WTC11 (cell line): ENCODE measurements at regions not wholly inside any gene's neighbourhood (a gene's known extent, or its start where the extent isn't known, plus 50 kb on each side); places are given as distances from the start of the nearest gene placed in this dataset.
A peak's percentile ranks its signal among the peaks of the same experiment; 100 is the strongest.

ENCODE experiments used
- ATAC-seq: fragments of 200-7000 bp; cut with Tn5 transposase; 2 replicates; pipeline ENCODE4 v1.10.0; 2021; ENCODE audit warnings: mild to moderate bottlenecking, moderate library complexity
- CTCF ChIA-PET: fragments of 300-600 bp; sonication (Branson Sonifier 250); formaldehyde crosslinking; loops from one replicate; lab custom pipeline; 2021; ENCODE audit warnings: antibody characterized with exemption; lab: Charles Lee
- POLR2A ChIA-PET: fragments of 350-600 bp; sonication (Branson Sonifier 250); formaldehyde crosslinking; loops from one replicate; lab custom pipeline; 2021; ENCODE audit warnings: antibody characterized with exemption; lab: Charles Lee
- DNase-seq: peaks from one replicate; pipeline ENCODE4 v3.0.0; 2021; ENCODE audit warnings: low spot score
- H3K27ac Mint-ChIP-seq: 2 replicates; pipeline ENCODE4 v1.8.0; 2021; ENCODE audit warnings: mixed read lengths
- H3K27me3 Mint-ChIP-seq: 2 replicates; pipeline ENCODE4 v1.8.0; 2021; ENCODE audit warnings: low read depth, mild to moderate bottlenecking, moderate library complexity, mixed read lengths
- H3K36me3 Mint-ChIP-seq: 2 replicates; pipeline ENCODE4 v1.8.0; 2021; ENCODE audit warnings: mixed read lengths
- H3K4me1 Mint-ChIP-seq: 2 replicates; pipeline ENCODE4 v1.8.0; 2022; ENCODE audit warnings: mixed read lengths
- H3K4me3 Mint-ChIP-seq: 2 replicates; pipeline ENCODE4 v1.8.0; 2021; ENCODE audit warnings: mild to moderate bottlenecking, moderate library complexity, mixed read lengths
- H3K9me3 Mint-ChIP-seq: 2 replicates; pipeline ENCODE4 v1.8.0; 2021; ENCODE audit warnings: mixed read lengths
- ARID4B ChIP-seq: sonication (generic); formaldehyde crosslinking; IDR thresholded peaks from 2 replicates; pipeline ENCODE4 v1.8.0; 2023; ENCODE audit warnings: missing genetic modification reagents, mild to moderate bottlenecking, borderline replicate concordance
- ATF6 ChIP-seq: sonication (generic); formaldehyde crosslinking; IDR thresholded peaks from 2 replicates; pipeline ENCODE4 v1.8.1; 2023; ENCODE audit warnings: mild to moderate bottlenecking, missing genetic modification reagents
- CREM ChIP-seq: sonication (generic); formaldehyde crosslinking; IDR thresholded peaks from 2 replicates; pipeline ENCODE4 v1.8.1; 2022; ENCODE audit warnings: mild to moderate bottlenecking, missing genetic modification reagents, moderate library complexity
- E2F5 ChIP-seq: sonication (generic); formaldehyde crosslinking; IDR thresholded peaks from 2 replicates; pipeline ENCODE4 v1.8.1; 2022; ENCODE audit warnings: mild to moderate bottlenecking, moderate library complexity, missing genetic modification reagents
- GTF2I ChIP-seq: fragments of 250-450 bp; sonication (Bioruptor Pico); conservative IDR thresholded peaks from 2 replicates; pipeline ENCODE4 v1.4.0; 2021; ENCODE audit warnings: mild to moderate bottlenecking
- IRF1 ChIP-seq: sonication (generic); formaldehyde crosslinking; IDR thresholded peaks from 2 replicates; pipeline ENCODE4 v1.8.0; 2023; ENCODE audit warnings: missing genetic modification reagents
- JAZF1 ChIP-seq: fragments of 250-450 bp; sonication (Bioruptor Pico); IDR thresholded peaks from 2 replicates; pipeline ENCODE4 v1.9.0; 2021; ENCODE audit warnings: moderate library complexity, mild to moderate bottlenecking, inconsistent platforms
- JUN ChIP-seq: sonication (generic); formaldehyde crosslinking; IDR thresholded peaks from 2 replicates; pipeline ENCODE4 v1.8.0; 2023; ENCODE audit warnings: mild to moderate bottlenecking, missing genetic modification reagents
- NFE2L1 ChIP-seq: sonication (generic); formaldehyde crosslinking; IDR thresholded peaks from 2 replicates; pipeline ENCODE4 v1.8.1; 2023; ENCODE audit warnings: missing genetic modification reagents
- PREB ChIP-seq: sonication (generic); formaldehyde crosslinking; IDR thresholded peaks from 2 replicates; pipeline ENCODE4 v1.8.1; 2022; ENCODE audit warnings: mild to moderate bottlenecking, missing genetic modification reagents, moderate library complexity, borderline replicate concordance
- RELA ChIP-seq: sonication (generic); formaldehyde crosslinking; IDR thresholded peaks from 2 replicates; pipeline ENCODE4 v1.8.1; 2022; ENCODE audit warnings: missing genetic modification reagents, mild to moderate bottlenecking, borderline replicate concordance
- SOX15 ChIP-seq: fragments of 250-450 bp; sonication (Bioruptor Pico); IDR thresholded peaks from 2 replicates; pipeline ENCODE4 v1.9.0; 2021; ENCODE audit warnings: mild to moderate bottlenecking
- TEAD1 ChIP-seq: sonication (generic); formaldehyde crosslinking; IDR thresholded peaks from 2 replicates; pipeline ENCODE4 v1.8.0; 2022; ENCODE audit warnings: mild to moderate bottlenecking, missing genetic modification reagents
- USF1 ChIP-seq: sonication (generic); formaldehyde crosslinking; IDR thresholded peaks from 2 replicates; pipeline ENCODE4 v1.8.0; 2022; ENCODE audit warnings: mild to moderate bottlenecking, missing genetic modification reagents
- ZMAT4 ChIP-seq: fragments of 250-450 bp; sonication (Bioruptor Pico); IDR thresholded peaks from 2 replicates; pipeline ENCODE4 v1.9.0; 2021; ENCODE audit warnings: mild to moderate bottlenecking
- ZNF317 ChIP-seq: sonication (generic); formaldehyde crosslinking; IDR thresholded peaks from 2 replicates; pipeline ENCODE4 v1.8.1; 2023; ENCODE audit warnings: low read depth, mild to moderate bottlenecking, moderate library complexity, missing genetic modification reagents, borderline replicate concordance
- ZNF396 ChIP-seq: fragments of 250-450 bp; sonication (Bioruptor Pico); IDR thresholded peaks from 2 replicates; pipeline ENCODE4 v1.8.0; 2021; ENCODE audit warnings: mild to moderate bottlenecking, moderate library complexity, borderline replicate concordance
- ZNF423 ChIP-seq: fragments of 250-450 bp; sonication (Bioruptor Pico); IDR thresholded peaks from 2 replicates; pipeline ENCODE4 v2.1.2; 2022; ENCODE audit warnings: mild to moderate bottlenecking, moderate library complexity

- no peak overlapping the region for H3K27ac Mint-ChIP-seq
- CTCF ChIA-PET, result no interaction called here
- H3K4me1 Mint-ChIP-seq, result no peaks in the 10 kb centered on the region
- no peaks in the 10 kb centered on the region for H3K27me3 Mint-ChIP-seq
- peaks cover 25% of the 10 kb centered on the region for H3K9me3 Mint-ChIP-seq
- POLR2A ChIA-PET, result no interaction called here
- no peak for TF ChIP-seq USF1
- H3K4me3 Mint-ChIP-seq, result no peak overlapping the region
- DNase-seq (no peak), ATAC-seq (no peak)
- H3K36me3 Mint-ChIP-seq, result peaks cover 22% of the 10 kb centered on the region
Observed at GRCh38 chr14:27642251-27642866, 1044.5 kb upstream of the NOVA1 start.

GRCh38 chr14:27660683-27661082 lies 1062.8 kb upstream of the NOVA1 start:
- Mint-ChIP-seq H3K4me1 (no peaks in the 10 kb centered on the region), H3K27me3 (no peaks in the 10 kb centered on the region), H3K4me3 (no peak overlapping the region), H3K27ac (no peak overlapping the region), H3K36me3 (peaks cover 57% of the 10 kb centered on the region), H3K9me3 (peaks cover 54% of the 10 kb centered on the region)
- TF ChIP-seq ZNF423, result no peak
- no peak for TF ChIP-seq RELA (CRISPR knock-in tag)
- TF ChIP-seq JUN, result no peak
- TF ChIP-seq E2F5, result no peak
- TF ChIP-seq ATF6, result no peak
- no peak for TF ChIP-seq ZNF396 (CRISPR knock-in tag)
- no peak for TF ChIP-seq ARID4B (CRISPR knock-in tag)
- no peak for TF ChIP-seq PREB (CRISPR knock-in tag)
- TF ChIP-seq GTF2I (CRISPR knock-in tag), result no peak
- no peak for TF ChIP-seq NFE2L1 (CRISPR knock-in tag)
- no peak for TF ChIP-seq IRF1 (CRISPR knock-in tag)
- DNase-seq (no peak), ATAC-seq (no peak)
- CTCF ChIA-PET, result no interaction called here
- POLR2A ChIA-PET, result no interaction called here

- Mint-ChIP-seq H3K4me3 (no peak overlapping the region), H3K27me3 (no peaks in the 10 kb centered on the region), H3K36me3 (peaks cover 17% of the 10 kb centered on the region), H3K4me1 (peaks cover 31% of the 10 kb centered on the region), H3K9me3 (peaks cover 13% of the 10 kb centered on the region), H3K27ac (0 out of 2 replicates have a peak overlapping the region, but pooled peaks have one; percentile 0)
- CTCF ChIA-PET, result no interaction called here
- DNase-seq (no peak), ATAC-seq (no peak)
- POLR2A ChIA-PET, result no interaction called here
- TF ChIP-seq JAZF1 (CRISPR knock-in tag) (no peak), TEAD1 (CRISPR knock-in tag) (no peak), SOX15 (no peak), E2F5 (no peak), CREM (CRISPR knock-in tag) (no peak), GTF2I (CRISPR knock-in tag) (no peak), ZNF317 (CRISPR knock-in tag) (no peak), ZMAT4 (CRISPR knock-in tag) (no peak)
Observed at GRCh38 chr14:27668531-27668930, 1070.7 kb upstream of the NOVA1 start.
